ENCODE measurements at regions not wholly inside any gene's neighbourhood (a gene's known extent, or its start where the extent isn't known, plus 50 kb on each side); places are given as distances from the start of the nearest gene placed in this dataset.

- Histone ChIP-seq H3K9me3 (no peaks in the 10 kb centered on the region), H3K4me1 (no peaks in the 10 kb centered on the region), H3K4me3 (no peak overlapping the region), H3K27ac (no peak overlapping the region), H3K27me3 (no peaks in the 10 kb centered on the region), H3K36me3 (no peaks in the 10 kb centered on the region)
- TF ChIP-seq POLR2A (IDR thresholded peaks at IDR 0.05) (no peak), CTCF (IDR thresholded peaks at IDR 0.05) (no peak), POLR2AphosphoS5 (IDR thresholded peaks at IDR 0.05) (no peak), EP300 (IDR thresholded peaks at IDR 0.05) (no peak)
- DNase-seq (ENCODE audit: low spot score in 2 of 2) = no peak
These were observed 330.4 kb upstream of the SLC14A2 start for GRCh38 chr18:45284851-45285250.

- no peak for DNase-seq (ENCODE audit: low spot score in 2 of 2)
- no peaks in the 10 kb centered on the region for H3K36me3 ChIP-seq
- H3K27ac ChIP-seq = no peak overlapping the region
- H3K4me1 ChIP-seq = no peaks in the 10 kb centered on the region
- no peak overlapping the region for H3K4me3 ChIP-seq
- H3K9me3 ChIP-seq = no peaks in the 10 kb centered on the region
- no peaks in the 10 kb centered on the region for H3K27me3 ChIP-seq
- TF ChIP-seq CTCF (IDR thresholded peaks at IDR 0.05) (no peak), EP300 (IDR thresholded peaks at IDR 0.05) (no peak), POLR2AphosphoS5 (IDR thresholded peaks at IDR 0.05) (no peak)
- 96% methylated on average over 10 of the region's 10 CpGs for WGBS
These were observed 330.0 kb upstream of the SLC14A2 start for GRCh38 chr18:45285251-45285650.

- Histone ChIP-seq H3K4me3 (no peak overlapping the region), H3K36me3 (no peaks in the 10 kb centered on the region), H3K9me3 (no peaks in the 10 kb centered on the region), H3K27ac (no peak overlapping the region), H3K27me3 (no peaks in the 10 kb centered on the region), H3K4me1 (no peaks in the 10 kb centered on the region)
- no peak for DNase-seq (ENCODE audit: low spot score in 2 of 2)
- 88% methylated on average over 3 of the region's 3 CpGs for WGBS
- TF ChIP-seq POLR2AphosphoS5 (IDR thresholded peaks at IDR 0.05) (no peak), POLR2A (IDR thresholded peaks at IDR 0.05) (no peak), EP300 (IDR thresholded peaks at IDR 0.05) (no peak), CTCF (IDR thresholded peaks at IDR 0.05) (no peak)
These were observed 328.8 kb upstream of the SLC14A2 start for GRCh38 chr18:45286431-45286830.

GRCh38 chr18:45287531-45287930 lies 327.7 kb upstream of the SLC14A2 start:
- TF ChIP-seq CTCF (IDR thresholded peaks at IDR 0.05) (no peak), EP300 (IDR thresholded peaks at IDR 0.05) (no peak), POLR2AphosphoS5 (IDR thresholded peaks at IDR 0.05) (no peak), POLR2A (IDR thresholded peaks at IDR 0.05) (no peak)
- Histone ChIP-seq H3K36me3 (no peaks in the 10 kb centered on the region), H3K4me3 (no peak overlapping the region), H3K27ac (no peak overlapping the region), H3K4me1 (no peaks in the 10 kb centered on the region), H3K9me3 (no peaks in the 10 kb centered on the region), H3K27me3 (no peaks in the 10 kb centered on the region)
- no peak for DNase-seq (ENCODE audit: low spot score in 2 of 2)
- 72% methylated on average over 9 of the region's 9 CpGs for WGBS

- no peaks in the 10 kb centered on the region for H3K9me3 ChIP-seq
- no peaks in the 10 kb centered on the region for H3K4me1 ChIP-seq
- 91% methylated on average over 4 of the region's 4 CpGs for WGBS
- H3K4me3 ChIP-seq = no peak overlapping the region
- TF ChIP-seq POLR2A (IDR thresholded peaks at IDR 0.05) (no peak), CTCF (IDR thresholded peaks at IDR 0.05) (no peak), EP300 (IDR thresholded peaks at IDR 0.05) (no peak), POLR2AphosphoS5 (IDR thresholded peaks at IDR 0.05) (no peak)
- H3K36me3 ChIP-seq = no peaks in the 10 kb centered on the region
- no peak overlapping the region for H3K27ac ChIP-seq
- no peaks in the 10 kb centered on the region for H3K27me3 ChIP-seq
- DNase-seq (ENCODE audit: low spot score in 2 of 2) = no peak
These were observed 324.9 kb upstream of the SLC14A2 start for GRCh38 chr18:45290364-45290763.
